Myocyte (in vitro differentiated cells): ENCODE measurements at regions not wholly inside any gene's neighbourhood (a gene's known extent, or its start where the extent isn't known, plus 50 kb on each side); places are given as distances from the start of the nearest gene placed in this dataset.
"Not testable (repeated sequence)": the region's sequence is repeated elsewhere in the genome, so short reads cannot be mapped to it uniquely, and the experiment has no call there.

ENCODE experiments used
- DNase-seq: peaks from one replicate; pipeline ENCODE4 v3.0.0-alpha.2; 2012; ENCODE audit warnings: low read depth

GRCh38 chr12:74676955-74677354, 139.3 kb downstream of the ATXN7L3B start:
- not testable (repeated sequence) for DNase-seq

- no peak for DNase-seq
Measured at GRCh38 chr12:74685385-74685784, 147.8 kb downstream of the ATXN7L3B start.

GRCh38 chr12:74689071-74689655, 151.5 kb downstream of the ATXN7L3B start:
- DNase-seq, result peak; percentile 65

- no peak for DNase-seq
Measured at GRCh38 chr12:74689929-74690328, 152.3 kb downstream of the ATXN7L3B start.

- no peak for DNase-seq
Measured at GRCh38 chr12:74719447-74719846, 181.8 kb downstream of the ATXN7L3B start.

GRCh38 chr12:74722709-74723108, 185.1 kb downstream of the ATXN7L3B start:
- DNase-seq, result no peak

GRCh38 chr12:74725154-74725553, 187.5 kb downstream of the ATXN7L3B start:
- DNase-seq, result no peak

GRCh38 chr12:74728006-74728405, 190.4 kb downstream of the ATXN7L3B start:
- no peak for DNase-seq

GRCh38 chr12:74732164-74732784, 194.6 kb downstream of the ATXN7L3B start:
- no peak for DNase-seq

GRCh38 chr12:74732826-74733225, 195.2 kb downstream of the ATXN7L3B start:
- DNase-seq, result no peak

GRCh38 chr12:74741112-74741511, 203.5 kb downstream of the ATXN7L3B start:
- DNase-seq, result no peak

GRCh38 chr12:74747305-74747704, 209.7 kb downstream of the ATXN7L3B start:
- DNase-seq, result peak; percentile 46

GRCh38 chr12:74751441-74751840, 213.8 kb downstream of the ATXN7L3B start:
- DNase-seq, result no peak

- no peak for DNase-seq
Measured at GRCh38 chr12:74752215-74752614, 214.6 kb downstream of the ATXN7L3B start.

- peak; percentile 25 for DNase-seq
Measured at GRCh38 chr12:74770552-74770951, 232.9 kb downstream of the ATXN7L3B start.

GRCh38 chr12:74775276-74775675, 237.6 kb downstream of the ATXN7L3B start:
- DNase-seq, result no peak

GRCh38 chr12:74776378-74776777, 238.7 kb downstream of the ATXN7L3B start:
- DNase-seq, result no peak

- peak; percentile 27 for DNase-seq
Measured at GRCh38 chr12:74780182-74780849, 242.7 kb downstream of the ATXN7L3B start.

GRCh38 chr12:74780850-74781241, 243.2 kb downstream of the ATXN7L3B start:
- not testable (repeated sequence) for DNase-seq

- DNase-seq, result peak; percentile 50
Measured at GRCh38 chr12:74781991-74782485, 244.4 kb downstream of the ATXN7L3B start.

GRCh38 chr12:74790931-74791330, 253.3 kb downstream of the ATXN7L3B start:
- no peak for DNase-seq

GRCh38 chr12:74791365-74791764, 253.7 kb downstream of the ATXN7L3B start:
- peak; percentile 18 for DNase-seq
